ENCODE measurements at regions not wholly inside any gene's neighbourhood (a gene's known extent, or its start where the extent isn't known, plus 50 kb on each side); places are given as distances from the start of the nearest gene placed in this dataset.

- Histone ChIP-seq H3K36me3 (no peaks in the 10 kb centered on the region), H3K27me3 (peaks cover 55% of the 10 kb centered on the region), H3K9me3 (peaks cover 6% of the 10 kb centered on the region; the same call in 1 of the 2 replicates), H3K4me1 (no peaks in the 10 kb centered on the region), H3K27ac (no peak overlapping the region), H3K9ac (no peak overlapping the region), H4K20me1 (no peaks in the 10 kb centered on the region), H3K4me2 (no peak overlapping the region), H3K4me3 (no peak overlapping the region)
- no peak for TF ChIP-seq Cebpa-rat (IDR thresholded peaks at IDR 0.05)
These were observed 123.9 kb upstream of the ACSL4 start for GRCh38 chrX:109856974-109857373.

GRCh38 chrX:109857584-109858228, 124.6 kb upstream of the ACSL4 start:
- H3K4me1 ChIP-seq, result no peaks in the 10 kb centered on the region
- no peak for TF ChIP-seq Cebpa-rat (IDR thresholded peaks at IDR 0.05)

GRCh38 chrX:109858602-109859341, 125.7 kb upstream of the ACSL4 start:
- no peaks in the 10 kb centered on the region for H3K4me1 ChIP-seq

More at GRCh38 chrX:109857584-109858228, 124.6 kb upstream of the ACSL4 start:
- no peak overlapping the region for H3K4me3 ChIP-seq
- H3K36me3 ChIP-seq, result no peaks in the 10 kb centered on the region
- peaks cover 3% of the 10 kb centered on the region; the same call in 1 of the 2 replicates for H4K20me1 ChIP-seq
- H3K9me3 ChIP-seq, result peaks cover 6% of the 10 kb centered on the region; the same call in 1 of the 2 replicates
- H3K27ac ChIP-seq, result no peak overlapping the region
- H3K4me2 ChIP-seq, result no peak overlapping the region
- H3K27me3 ChIP-seq, result peaks cover 63% of the 10 kb centered on the region
- H3K9ac ChIP-seq, result no peak overlapping the region

GRCh38 chrX:109859651-109860050, 126.6 kb upstream of the ACSL4 start:
- H3K4me3 ChIP-seq, result no peak overlapping the region
- H4K20me1 ChIP-seq, result peaks cover 6% of the 10 kb centered on the region; the same call in 1 of the 2 replicates
- H3K27ac ChIP-seq, result no peak overlapping the region
- H3K4me2 ChIP-seq, result no peak overlapping the region
- no peak overlapping the region for H3K9ac ChIP-seq
- peaks cover 70% of the 10 kb centered on the region for H3K27me3 ChIP-seq
- no peak for TF ChIP-seq Cebpa-rat (IDR thresholded peaks at IDR 0.05)
- H3K36me3 ChIP-seq, result no peaks in the 10 kb centered on the region
- no peaks in the 10 kb centered on the region for H3K4me1 ChIP-seq
- no peaks in the 10 kb centered on the region for H3K9me3 ChIP-seq

More at GRCh38 chrX:109858602-109859341, 125.7 kb upstream of the ACSL4 start:
- H3K27ac ChIP-seq, result no peak overlapping the region
- H3K4me2 ChIP-seq, result no peak overlapping the region
- peaks cover 66% of the 10 kb centered on the region for H3K27me3 ChIP-seq
- H3K9ac ChIP-seq, result no peak overlapping the region
- no peaks in the 10 kb centered on the region for H3K36me3 ChIP-seq
- no peak overlapping the region for H3K4me3 ChIP-seq
- H4K20me1 ChIP-seq, result peaks cover 6% of the 10 kb centered on the region; the same call in 1 of the 2 replicates
- no peaks in the 10 kb centered on the region for H3K9me3 ChIP-seq
- TF ChIP-seq Cebpa-rat (IDR thresholded peaks at IDR 0.05), result no peak

GRCh38 chrX:109862433-109862832, 129.4 kb upstream of the ACSL4 start:
- Histone ChIP-seq H3K9ac (no peak overlapping the region), H4K20me1 (peaks cover 6% of the 10 kb centered on the region; the same call in 1 of the 2 replicates), H3K4me3 (no peak overlapping the region), H3K27me3 (peaks cover 80% of the 10 kb centered on the region), H3K4me2 (no peak overlapping the region), H3K27ac (no peak overlapping the region), H3K9me3 (no peaks in the 10 kb centered on the region), H3K4me1 (no peaks in the 10 kb centered on the region), H3K36me3 (no peaks in the 10 kb centered on the region)
- no peak for TF ChIP-seq Cebpa-rat (IDR thresholded peaks at IDR 0.05)

GRCh38 chrX:109863811-109864210, 130.8 kb upstream of the ACSL4 start:
- no peaks in the 10 kb centered on the region for H3K36me3 ChIP-seq
- H3K9me3 ChIP-seq, result no peaks in the 10 kb centered on the region
- no peak overlapping the region for H3K4me2 ChIP-seq
- peaks cover 6% of the 10 kb centered on the region; the same call in 1 of the 2 replicates for H4K20me1 ChIP-seq
- H3K27me3 ChIP-seq, result peaks cover 75% of the 10 kb centered on the region
- no peak for TF ChIP-seq Cebpa-rat (IDR thresholded peaks at IDR 0.05)
- no peak overlapping the region for H3K4me3 ChIP-seq
- H3K9ac ChIP-seq, result no peak overlapping the region
- H3K4me1 ChIP-seq, result no peaks in the 10 kb centered on the region
- H3K27ac ChIP-seq, result no peak overlapping the region

- Histone ChIP-seq H3K36me3 (no peaks in the 10 kb centered on the region), H3K4me2 (no peak overlapping the region), H4K20me1 (no peaks in the 10 kb centered on the region), H3K9me3 (peaks cover 7% of the 10 kb centered on the region; the same call in 1 of the 2 replicates), H3K9ac (no peak overlapping the region), H3K4me1 (no peaks in the 10 kb centered on the region), H3K4me3 (no peak overlapping the region), H3K27me3 (peaks cover 45% of the 10 kb centered on the region), H3K27ac (no peak overlapping the region)
- no peak for TF ChIP-seq Cebpa-rat (IDR thresholded peaks at IDR 0.05)
These were observed 131.6 kb upstream of the TMEM164 start for GRCh38 chrX:109871121-109871888.

GRCh38 chrX:109872021-109872732, 130.7 kb upstream of the TMEM164 start:
- peaks cover 53% of the 10 kb centered on the region for H3K27me3 ChIP-seq
- no peak overlapping the region for H3K4me2 ChIP-seq
- H3K27ac ChIP-seq, result no peak overlapping the region
- TF ChIP-seq Cebpa-rat (IDR thresholded peaks at IDR 0.05), result no peak
- no peak overlapping the region for H3K9ac ChIP-seq
- no peaks in the 10 kb centered on the region for H3K4me1 ChIP-seq
- no peaks in the 10 kb centered on the region for H3K36me3 ChIP-seq
- H4K20me1 ChIP-seq, result no peaks in the 10 kb centered on the region
- no peak overlapping the region for H3K4me3 ChIP-seq
- H3K9me3 ChIP-seq, result peaks cover 7% of the 10 kb centered on the region; the same call in 1 of the 2 replicates

GRCh38 chrX:109873574-109873973, 129.3 kb upstream of the TMEM164 start:
- H3K4me1 ChIP-seq, result no peaks in the 10 kb centered on the region
- peaks cover 55% of the 10 kb centered on the region for H3K27me3 ChIP-seq
- H3K4me3 ChIP-seq, result no peak overlapping the region
- no peak overlapping the region for H3K9ac ChIP-seq
- no peaks in the 10 kb centered on the region for H4K20me1 ChIP-seq
- H3K9me3 ChIP-seq, result peaks cover 7% of the 10 kb centered on the region; the same call in 1 of the 2 replicates
- H3K27ac ChIP-seq, result no peak overlapping the region
- no peak for TF ChIP-seq Cebpa-rat (IDR thresholded peaks at IDR 0.05)
- no peaks in the 10 kb centered on the region for H3K36me3 ChIP-seq
- H3K4me2 ChIP-seq, result no peak overlapping the region

All from BLaER1 (cell line).